HL-60 (cell line): ENCODE measurements at regions not wholly inside any gene's neighbourhood (a gene's known extent, or its start where the extent isn't known, plus 50 kb on each side); places are given as distances from the start of the nearest gene placed in this dataset.

Source experiments
- CTCF ChIP-seq: IDR thresholded peaks from one replicate; pipeline ENCODE4 v1.5.1; 2011; ENCODE audit warnings: low read length, control low read depth, inconsistent platforms; ENCODE audit not compliant: insufficient read depth
- POLR2AphosphoS5 ChIP-seq: IDR thresholded peaks from 2 replicates; pipeline ENCODE4 v1.6.1; 2012; ENCODE audit warnings: low read depth
- SPI1 ChIP-seq: IDR thresholded peaks from 2 replicates; pipeline ENCODE4 v1.6.1; 2012; ENCODE audit warnings: low read depth, mild to moderate bottlenecking, borderline replicate concordance
- TF ChIP-seq, protein P1 (sequence below): IDR thresholded peaks from 2 replicates; pipeline ENCODE4 v1.6.1; 2012; ENCODE audit warnings: low read depth; ENCODE audit not compliant: insufficient replicate concordance

DNA sequence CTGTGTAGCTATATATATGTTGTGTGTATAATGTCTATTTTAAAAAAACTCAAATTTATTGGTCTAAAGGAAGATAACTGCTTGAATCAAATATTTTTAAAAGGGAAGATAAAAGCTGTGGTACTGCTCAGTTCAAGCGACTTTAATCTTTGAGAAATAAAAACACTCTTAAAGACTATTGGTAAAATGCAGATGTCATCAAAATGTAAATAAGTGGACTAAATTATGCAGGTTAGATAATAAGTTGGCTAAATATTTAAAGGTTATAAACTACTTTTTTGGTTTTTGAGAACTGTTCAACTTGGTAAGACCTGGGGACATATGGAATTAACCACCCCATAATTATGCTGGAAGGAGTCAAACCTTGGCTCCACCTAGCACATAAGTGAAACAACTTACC lies 144.7 kb upstream of the ITM2A start:
- TF ChIP-seq CTCF (no peak), POLR2AphosphoS5 (no peak), SPI1 (no peak)
- TF ChIP-seq, protein P1, sequence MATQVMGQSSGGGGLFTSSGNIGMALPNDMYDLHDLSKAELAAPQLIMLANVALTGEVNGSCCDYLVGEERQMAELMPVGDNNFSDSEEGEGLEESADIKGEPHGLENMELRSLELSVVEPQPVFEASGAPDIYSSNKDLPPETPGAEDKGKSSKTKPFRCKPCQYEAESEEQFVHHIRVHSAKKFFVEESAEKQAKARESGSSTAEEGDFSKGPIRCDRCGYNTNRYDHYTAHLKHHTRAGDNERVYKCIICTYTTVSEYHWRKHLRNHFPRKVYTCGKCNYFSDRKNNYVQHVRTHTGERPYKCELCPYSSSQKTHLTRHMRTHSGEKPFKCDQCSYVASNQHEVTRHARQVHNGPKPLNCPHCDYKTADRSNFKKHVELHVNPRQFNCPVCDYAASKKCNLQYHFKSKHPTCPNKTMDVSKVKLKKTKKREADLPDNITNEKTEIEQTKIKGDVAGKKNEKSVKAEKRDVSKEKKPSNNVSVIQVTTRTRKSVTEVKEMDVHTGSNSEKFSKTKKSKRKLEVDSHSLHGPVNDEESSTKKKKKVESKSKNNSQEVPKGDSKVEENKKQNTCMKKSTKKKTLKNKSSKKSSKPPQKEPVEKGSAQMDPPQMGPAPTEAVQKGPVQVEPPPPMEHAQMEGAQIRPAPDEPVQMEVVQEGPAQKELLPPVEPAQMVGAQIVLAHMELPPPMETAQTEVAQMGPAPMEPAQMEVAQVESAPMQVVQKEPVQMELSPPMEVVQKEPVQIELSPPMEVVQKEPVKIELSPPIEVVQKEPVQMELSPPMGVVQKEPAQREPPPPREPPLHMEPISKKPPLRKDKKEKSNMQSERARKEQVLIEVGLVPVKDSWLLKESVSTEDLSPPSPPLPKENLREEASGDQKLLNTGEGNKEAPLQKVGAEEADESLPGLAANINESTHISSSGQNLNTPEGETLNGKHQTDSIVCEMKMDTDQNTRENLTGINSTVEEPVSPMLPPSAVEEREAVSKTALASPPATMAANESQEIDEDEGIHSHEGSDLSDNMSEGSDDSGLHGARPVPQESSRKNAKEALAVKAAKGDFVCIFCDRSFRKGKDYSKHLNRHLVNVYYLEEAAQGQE: no peak
